HG03432 (cell line): ENCODE measurements at regions not wholly inside any gene's neighbourhood (a gene's known extent, or its start where the extent isn't known, plus 50 kb on each side); places are given as distances from the start of the nearest gene placed in this dataset.

Experiments
- ATAC-seq: cut with Tn5 transposase; IDR thresholded peaks from one replicate; pipeline ENCODE4 v1.9.1; 2021; ENCODE audit warnings: mild to moderate bottlenecking, moderate library complexity; ENCODE audit not compliant: unreplicated experiment

DNA sequence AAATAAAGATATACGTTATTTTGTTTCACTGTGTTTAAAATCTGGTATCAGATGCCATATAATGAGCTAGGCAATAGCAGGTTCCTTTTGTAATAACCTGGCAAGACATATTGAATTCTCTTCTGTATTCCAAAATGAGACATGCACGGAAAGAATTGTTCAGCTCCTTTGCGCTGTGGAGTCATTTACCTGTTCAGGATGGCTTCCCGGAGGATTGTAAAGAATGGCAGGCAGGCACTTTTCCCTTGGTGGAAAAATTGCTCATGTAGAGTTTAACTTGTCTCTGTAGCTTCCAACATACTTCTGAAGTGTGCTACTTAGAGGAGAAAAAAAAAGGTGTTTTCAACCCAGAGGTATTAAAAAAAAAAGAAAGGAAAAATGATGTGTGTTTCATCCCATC, 805.2 kb downstream of the GALC start:
- no peak for ATAC-seq

GRCh38 chr14:87186737-87187136, 806.2 kb downstream of the GALC start:
- ATAC-seq = no peak

DNA sequence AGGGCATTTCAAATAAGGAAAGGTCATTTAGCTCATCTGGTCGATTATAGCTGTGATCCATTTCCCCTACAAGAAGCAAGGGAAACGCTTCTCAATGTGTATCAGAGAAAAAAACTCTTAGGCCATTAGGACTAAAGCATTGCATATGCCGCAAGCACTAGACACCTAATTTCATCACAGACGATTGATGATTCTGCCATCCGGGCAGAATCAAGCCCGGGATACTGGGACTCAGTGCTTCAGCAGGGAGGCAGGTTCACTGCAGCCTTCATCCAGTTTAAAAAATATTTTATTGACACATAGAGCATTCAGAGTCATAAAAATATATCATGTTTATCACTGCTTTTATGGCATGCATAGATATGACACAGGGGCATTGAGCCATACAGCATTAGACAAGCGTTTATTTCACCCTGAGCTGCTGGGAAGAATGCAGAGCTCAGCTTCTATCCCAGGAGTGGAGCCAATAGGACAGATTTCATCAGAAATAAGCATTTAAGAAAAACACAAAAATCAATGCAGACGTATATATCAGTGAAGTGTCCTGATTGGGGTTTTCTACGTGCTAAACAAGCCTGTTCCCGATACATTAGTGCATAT, 806.9 kb downstream of the GALC start:
- ATAC-seq = no peak

DNA sequence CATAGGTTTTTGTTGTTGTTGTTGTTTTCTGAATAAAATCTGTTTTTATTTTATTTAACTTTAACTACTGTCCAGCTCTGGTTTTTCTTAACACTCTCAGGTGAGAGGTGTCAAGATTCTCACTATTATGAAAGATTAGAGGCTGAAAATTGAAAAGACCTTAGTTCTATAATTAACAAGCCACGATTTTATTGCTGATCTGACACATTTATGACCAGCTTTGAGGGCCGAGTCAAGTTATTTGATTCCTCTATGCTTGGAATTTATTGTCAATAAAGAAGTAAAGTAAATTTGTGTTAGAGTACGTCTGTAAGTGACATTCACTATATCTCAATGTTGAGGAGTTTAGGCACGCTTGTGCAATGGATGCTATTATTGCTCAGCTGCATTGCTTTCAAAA, 808.8 kb downstream of the GALC start:
- ATAC-seq = no peak

GRCh38 chr14:87181288-87181687, 811.7 kb downstream of the GALC start:
- no peak for ATAC-seq

GRCh38 chr14:87179936-87180335, 813.0 kb downstream of the GALC start:
- ATAC-seq = no peak

- ATAC-seq = no peak
Observed at GRCh38 chr14:87178277-87178676, 814.7 kb downstream of the GALC start.

- no peak for ATAC-seq
Observed at GRCh38 chr14:87175175-87175574, 817.8 kb downstream of the GALC start.

DNA sequence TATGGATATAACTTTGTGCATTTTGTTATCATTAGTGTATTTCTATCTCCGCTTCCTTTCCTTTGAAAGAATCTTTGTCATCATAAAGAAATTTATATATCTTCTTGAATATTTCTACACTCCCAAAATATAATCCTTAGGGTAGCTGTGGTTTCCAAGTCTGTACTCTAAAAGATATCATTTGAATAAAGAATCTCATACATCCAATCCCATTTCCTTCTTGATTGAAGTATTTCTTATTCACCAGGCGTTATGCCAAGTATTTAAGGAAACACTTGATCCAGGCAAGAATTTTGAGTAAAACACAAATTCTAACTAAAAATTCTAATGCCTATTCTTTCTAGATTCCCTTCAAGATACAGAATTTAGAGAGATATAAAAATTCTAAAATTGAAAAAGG, 821.8 kb downstream of the GALC start:
- no peak for ATAC-seq

DNA sequence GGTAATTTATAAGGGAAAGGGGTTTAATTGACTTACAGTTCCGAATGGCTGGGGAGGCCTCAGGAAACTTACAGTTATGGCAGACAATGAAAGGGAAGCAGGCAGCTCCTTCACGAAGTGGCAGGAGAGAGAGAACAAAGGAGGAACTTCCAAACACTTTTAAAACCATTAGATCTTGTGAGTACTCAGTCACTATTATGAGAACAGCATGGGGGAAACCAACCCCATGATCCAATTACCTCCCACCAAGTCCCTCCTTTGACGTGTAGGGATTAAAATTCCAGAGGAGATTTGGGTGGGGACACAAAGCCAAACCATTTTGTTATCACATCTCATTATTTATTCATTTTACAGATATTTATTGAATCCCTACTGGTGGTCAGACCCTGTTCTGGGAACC, 822.8 kb downstream of the GALC start:
- no peak for ATAC-seq

DNA sequence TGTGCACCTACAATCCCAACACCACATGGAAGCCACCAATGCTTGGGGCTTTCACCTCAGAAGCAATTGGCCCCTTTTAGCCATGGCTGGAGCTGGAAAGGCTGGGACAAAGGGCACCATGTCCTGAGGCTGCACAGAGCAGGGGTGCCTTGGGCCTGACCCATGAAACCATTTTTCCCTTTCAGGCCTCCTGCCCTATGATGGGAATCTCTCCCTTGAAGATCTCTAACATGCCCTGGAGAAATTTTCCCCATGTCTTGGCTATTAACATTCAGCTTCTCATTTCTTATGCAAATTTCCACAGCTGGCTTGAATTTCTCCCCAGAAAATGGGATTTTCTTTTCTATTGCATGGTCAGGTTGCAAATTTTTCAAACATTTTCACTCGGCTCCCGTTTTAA, 823.6 kb downstream of the GALC start:
- ATAC-seq = no peak

DNA sequence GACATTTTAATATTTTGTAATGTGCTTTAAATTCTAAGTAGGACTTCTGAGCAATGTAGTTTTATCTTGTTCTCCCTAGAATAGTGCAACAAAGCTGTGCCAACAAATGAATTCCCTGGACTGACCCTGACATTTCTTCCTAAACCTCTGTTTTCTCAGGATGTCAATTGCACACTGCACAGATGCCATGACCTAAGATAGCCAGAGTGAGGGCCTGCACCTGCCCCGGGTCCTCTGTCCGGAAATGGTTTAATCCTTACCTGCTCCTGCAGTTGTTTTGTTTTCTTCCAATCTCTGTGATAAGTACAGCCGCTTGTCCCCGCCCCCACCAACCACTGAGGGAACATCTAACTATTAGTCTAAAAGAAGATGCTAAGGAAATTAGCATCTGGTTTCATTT, 831.5 kb downstream of the GALC start:
- no peak for ATAC-seq

DNA sequence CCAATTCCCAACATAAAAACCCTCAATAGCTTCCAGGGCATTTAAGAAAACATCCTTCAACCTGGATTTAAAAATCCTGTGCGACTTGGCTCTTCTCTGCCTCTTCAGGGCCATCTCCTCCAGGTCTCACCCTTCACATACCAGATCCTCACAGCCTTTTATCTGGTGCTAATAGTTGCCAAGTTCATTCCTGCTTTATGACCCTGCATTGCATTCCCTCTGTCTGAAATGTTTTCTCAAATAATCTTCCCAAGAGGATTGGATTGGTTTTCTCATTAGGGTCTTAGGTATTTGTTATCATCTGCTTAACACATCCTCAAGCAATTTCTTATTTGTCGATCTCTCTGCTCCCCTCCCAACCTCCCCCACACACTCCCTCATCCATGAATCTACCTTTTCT, 832.0 kb downstream of the GALC start:
- no peak for ATAC-seq

DNA sequence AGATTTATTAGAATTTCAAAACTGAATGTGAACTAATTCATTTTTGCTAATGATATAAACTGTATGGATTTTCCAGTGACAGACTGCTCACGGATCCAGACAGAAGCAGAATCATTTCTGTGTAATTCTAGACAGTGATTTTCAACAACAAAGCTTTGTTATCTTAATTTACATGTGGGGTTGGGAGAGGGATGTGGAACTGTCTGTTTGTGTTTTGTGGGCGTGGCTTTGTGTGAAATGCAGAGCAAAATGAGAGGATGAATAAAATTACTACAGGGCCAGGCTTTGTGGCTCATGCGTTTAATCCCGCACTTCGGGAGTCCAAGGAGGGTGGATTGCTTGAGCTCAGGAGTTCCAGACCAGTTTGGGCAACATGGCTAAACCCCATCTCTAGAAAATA, 834.7 kb downstream of the GALC start:
- no peak for ATAC-seq

- ATAC-seq = no peak
Observed at GRCh38 chr14:87156878-87157277, 836.1 kb downstream of the GALC start.

GRCh38 chr14:87155856-87156488, 837.0 kb downstream of the GALC start:
- ATAC-seq = peak; percentile 55

- ATAC-seq = no peak
Observed at GRCh38 chr14:87153901-87154300, 839.1 kb downstream of the GALC start.

- ATAC-seq = no peak
Observed at GRCh38 chr14:87153391-87153790, 839.6 kb downstream of the GALC start.

- no peak for ATAC-seq
Observed at GRCh38 chr14:87152693-87153092, 840.3 kb downstream of the GALC start.

DNA sequence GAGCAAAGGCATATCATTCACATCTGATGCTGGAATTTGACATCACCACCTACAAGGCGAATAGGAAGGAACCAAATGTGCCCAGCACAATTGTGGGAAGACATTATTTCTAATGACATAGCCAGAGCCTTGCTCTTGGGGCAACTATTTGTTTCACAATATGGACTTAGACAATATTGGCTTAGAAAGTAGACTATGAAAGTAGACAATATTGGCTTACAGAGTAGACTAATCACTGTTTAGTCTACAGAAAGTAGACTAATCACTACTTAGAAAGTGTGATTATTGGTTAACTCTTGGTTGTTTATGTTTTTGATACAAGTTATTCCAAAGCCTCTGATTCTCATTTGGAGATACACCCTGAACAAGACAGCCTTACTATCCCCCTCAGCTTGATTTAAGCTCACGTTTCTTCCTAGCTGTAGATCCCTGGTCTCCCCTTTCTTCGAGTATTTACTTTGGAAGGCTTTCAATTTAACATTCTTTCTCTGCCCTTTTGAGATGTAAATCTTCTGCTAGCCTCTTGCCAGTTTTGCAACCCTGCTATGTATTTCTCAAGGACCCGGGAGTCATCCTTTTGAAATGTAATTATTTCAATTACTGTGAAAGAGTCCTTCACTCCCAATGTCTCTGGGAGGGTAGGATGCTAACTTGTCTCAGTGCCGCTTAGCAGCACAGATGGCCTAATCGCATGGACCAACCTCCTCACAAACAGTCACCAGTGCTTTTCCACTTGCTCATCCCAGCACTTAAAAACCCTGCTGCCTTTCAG, 843.2 kb downstream of the GALC start:
- no peak for ATAC-seq

- ATAC-seq = no peak
Observed at GRCh38 chr14:87148655-87149054, 844.3 kb downstream of the GALC start.

DNA sequence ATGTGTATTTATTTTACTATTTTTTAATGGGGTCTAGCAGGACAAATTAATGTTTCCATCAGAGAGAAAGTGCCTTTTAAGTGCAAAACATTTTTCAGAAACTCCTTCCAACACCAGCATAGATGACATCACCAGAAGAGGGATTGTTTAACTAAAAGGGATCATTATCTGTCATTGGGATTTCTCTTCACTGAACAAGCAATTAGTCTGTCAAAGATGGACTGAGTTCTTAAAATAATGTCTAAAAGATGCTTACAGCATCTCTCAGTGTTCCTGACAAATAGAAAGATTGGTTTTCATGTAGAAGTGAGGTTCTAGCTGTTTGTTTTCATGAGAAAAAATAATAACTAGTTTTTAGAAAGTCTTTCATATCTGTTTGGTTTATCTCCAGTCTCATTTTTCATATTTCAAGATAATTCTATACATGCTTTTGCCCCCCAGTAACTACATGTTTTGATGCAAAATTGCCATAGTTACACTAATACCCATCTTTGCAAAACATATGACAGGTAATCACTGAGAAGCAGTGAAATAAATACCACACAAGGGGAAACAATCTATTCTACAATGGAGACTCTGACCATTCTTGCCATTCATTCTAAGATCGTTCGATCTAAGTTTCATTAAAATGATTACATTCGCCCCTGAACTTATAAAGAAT, 850.3 kb downstream of the GALC start:
- ATAC-seq = no peak
